KOPT-K1 (cell line): ENCODE measurements at regions not wholly inside any gene's neighbourhood (a gene's known extent, or its start where the extent isn't known, plus 50 kb on each side); places are given as distances from the start of the nearest gene placed in this dataset.

Experiments used
- H3K27ac ChIP-seq: fragments of 200-600 bp; sonication (generic); 2 replicates; pipeline ENCODE4 v1.5.1; 2016; ENCODE audit warnings: antibody characterized with exemption, mild to moderate bottlenecking, low read depth, low read length; ENCODE audit not compliant: poor library complexity, severe bottlenecking
- H3K36me3 ChIP-seq: fragments of 200-600 bp; sonication (generic); 2 replicates; pipeline ENCODE4 v1.5.1; 2017; ENCODE audit warnings: antibody characterized with exemption, mild to moderate bottlenecking, low read length, moderate library complexity; ENCODE audit not compliant: insufficient read depth
- H3K9me3 ChIP-seq: fragments of 200-600 bp; sonication (generic); 2 replicates; pipeline ENCODE4 v1.5.1; 2017; ENCODE audit warnings: antibody characterized with exemption, low read length, mild to moderate bottlenecking; ENCODE audit not compliant: insufficient read depth, poor library complexity, severe bottlenecking

DNA sequence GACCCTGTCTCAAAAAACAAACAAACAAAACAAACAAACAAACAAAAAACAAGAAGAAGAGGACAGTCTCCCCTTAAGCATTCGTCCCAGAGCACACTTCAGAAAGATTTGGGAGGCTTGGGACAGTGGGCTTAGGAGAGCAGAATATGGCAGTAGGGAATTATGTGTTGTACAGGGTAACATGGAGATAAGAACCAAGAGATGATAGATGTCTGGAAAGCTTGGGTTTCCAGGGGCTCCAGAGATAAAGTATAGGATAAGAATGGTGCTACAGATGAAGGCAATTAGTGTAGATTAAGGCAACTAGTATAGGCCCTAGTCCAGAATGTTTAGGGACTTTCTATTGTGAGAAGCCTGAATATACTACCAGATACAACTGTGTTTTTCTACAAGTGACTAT is 934.9 kb upstream of the AUTS2 start:
- Histone ChIP-seq H3K9me3 (no peaks in the 10 kb centered on the region), H3K27ac (no peak overlapping the region)

DNA sequence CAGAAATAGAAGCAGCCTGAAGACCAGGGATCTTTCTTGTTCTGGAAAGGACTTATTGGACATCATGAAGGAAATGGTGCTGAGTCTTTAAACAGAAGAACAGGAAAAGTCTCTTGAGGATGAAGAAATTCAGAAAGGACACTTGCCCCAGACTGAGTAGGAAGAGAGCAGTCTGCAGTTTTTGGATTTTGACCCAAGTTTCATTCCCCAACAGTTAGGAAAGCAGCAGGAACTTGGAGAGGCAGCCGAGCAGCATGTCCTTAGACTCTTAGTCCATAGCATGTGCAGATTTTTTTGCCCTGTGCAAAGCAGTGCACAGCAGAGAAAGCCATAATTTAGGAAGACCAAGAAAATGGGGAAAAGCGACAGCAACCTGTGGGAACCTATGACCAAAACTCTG is 927.2 kb upstream of the AUTS2 start:
- Histone ChIP-seq H3K27ac (no peak overlapping the region), H3K9me3 (peaks cover 6% of the 10 kb centered on the region), H3K36me3 (no peaks in the 10 kb centered on the region)

More for the DNA sequence above, 934.9 kb upstream of the AUTS2 start:
- H3K36me3 ChIP-seq, result no peaks in the 10 kb centered on the region

GRCh38 chr7:68671671-68672070 is 926.6 kb upstream of the AUTS2 start:
- no peak overlapping the region for H3K27ac ChIP-seq
- H3K36me3 ChIP-seq, result no peaks in the 10 kb centered on the region
- H3K9me3 ChIP-seq, result peaks cover 6% of the 10 kb centered on the region

DNA sequence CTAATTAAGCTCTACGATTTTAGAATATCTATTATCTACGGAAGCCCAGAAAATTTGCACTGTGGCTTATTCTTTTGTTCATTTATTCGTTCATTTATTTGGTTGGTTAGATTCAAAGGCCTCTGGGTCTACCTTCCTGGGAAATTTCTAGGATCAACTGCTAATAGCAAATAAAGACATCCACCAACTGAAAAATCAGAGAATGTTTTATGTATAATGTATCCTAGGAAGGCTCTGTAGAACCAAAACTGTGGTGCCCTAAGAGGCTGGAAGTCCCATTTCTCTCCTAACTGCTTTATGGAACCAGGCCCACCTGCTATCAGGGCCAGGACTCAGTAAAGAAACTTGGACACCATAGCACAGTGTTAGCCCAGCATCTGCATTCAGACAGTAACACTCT is 923.4 kb upstream of the AUTS2 start:
- Histone ChIP-seq H3K36me3 (no peaks in the 10 kb centered on the region), H3K9me3 (peaks cover 6% of the 10 kb centered on the region), H3K27ac (no peak overlapping the region)

DNA sequence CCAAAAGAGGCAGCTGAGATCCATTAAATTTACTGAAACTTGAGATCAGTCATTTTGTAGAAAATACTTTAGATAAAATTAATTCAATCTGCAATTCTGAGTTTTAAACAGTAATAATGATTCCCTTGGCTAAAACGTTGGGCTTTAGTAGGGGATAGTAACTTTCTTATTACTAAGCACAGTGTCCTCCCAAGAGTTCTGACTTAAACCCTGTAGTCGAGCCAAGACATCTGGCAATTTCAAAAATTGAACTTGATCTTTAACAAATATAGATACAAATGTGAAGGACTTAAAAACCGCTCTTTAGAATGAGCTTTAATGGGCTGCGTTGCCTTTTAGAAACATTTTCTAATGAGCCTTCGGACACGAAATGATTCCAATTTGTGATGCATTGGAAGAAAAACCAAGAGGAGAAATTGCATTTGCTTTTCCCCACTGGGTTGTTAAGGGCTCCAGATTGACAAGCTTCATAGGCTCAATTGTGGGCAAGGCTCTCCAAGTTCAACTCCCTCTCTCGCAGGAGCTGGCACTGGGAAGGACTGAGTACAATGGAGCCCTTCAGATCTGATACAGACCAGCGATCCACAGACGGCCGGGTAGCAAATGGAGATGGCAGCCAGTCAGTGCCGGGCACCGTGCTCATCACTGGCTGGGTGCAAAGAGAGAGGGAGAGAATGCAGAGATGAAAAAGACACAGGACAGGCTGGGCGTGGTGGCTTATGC is 921.3 kb upstream of the AUTS2 start:
- no peak overlapping the region for H3K27ac ChIP-seq
- peaks cover 6% of the 10 kb centered on the region for H3K9me3 ChIP-seq
- H3K36me3 ChIP-seq, result no peaks in the 10 kb centered on the region

- Histone ChIP-seq H3K36me3 (no peaks in the 10 kb centered on the region), H3K9me3 (peaks cover 2% of the 10 kb centered on the region), H3K27ac (no peak overlapping the region)
These were observed 920.1 kb upstream of the AUTS2 start for GRCh38 chr7:68678196-68678595.

GRCh38 chr7:68679459-68680234 is 918.6 kb upstream of the AUTS2 start:
- Histone ChIP-seq H3K27ac (no peak overlapping the region), H3K36me3 (no peaks in the 10 kb centered on the region), H3K9me3 (no peaks in the 10 kb centered on the region)

DNA sequence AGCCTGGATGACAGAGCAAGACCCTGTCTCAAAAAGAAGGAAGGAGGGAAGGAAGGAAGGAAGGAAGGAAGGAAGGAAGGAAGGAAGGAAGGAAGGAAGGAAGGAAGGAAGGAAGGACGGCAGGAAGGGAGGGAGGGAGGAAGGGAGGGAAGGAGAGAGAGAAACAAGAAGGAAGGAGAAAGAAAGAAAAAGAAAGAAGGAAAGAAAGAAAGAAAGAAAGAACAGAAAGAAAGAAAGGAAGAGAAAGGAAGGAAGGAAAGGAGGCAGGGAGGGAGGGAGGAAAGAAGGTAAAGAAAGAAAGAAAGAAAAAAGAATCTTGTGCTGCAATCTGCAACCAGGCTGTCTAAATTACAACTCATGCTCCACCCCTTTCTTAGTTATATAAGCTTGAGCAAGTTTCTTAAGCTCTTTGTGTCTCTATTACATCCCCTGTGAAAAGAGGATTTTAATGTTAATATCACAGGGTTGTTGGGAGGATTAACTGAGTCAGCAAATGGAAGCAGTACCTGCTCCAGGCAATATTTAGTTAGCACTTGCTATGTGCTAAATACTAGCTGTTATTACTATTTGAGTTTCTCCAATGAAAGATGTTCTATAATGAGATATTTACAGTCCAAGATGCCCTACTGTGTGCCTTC is 917.9 kb upstream of the AUTS2 start:
- H3K27ac ChIP-seq, result no peak overlapping the region
- no peaks in the 10 kb centered on the region for H3K9me3 ChIP-seq
- no peaks in the 10 kb centered on the region for H3K36me3 ChIP-seq

DNA sequence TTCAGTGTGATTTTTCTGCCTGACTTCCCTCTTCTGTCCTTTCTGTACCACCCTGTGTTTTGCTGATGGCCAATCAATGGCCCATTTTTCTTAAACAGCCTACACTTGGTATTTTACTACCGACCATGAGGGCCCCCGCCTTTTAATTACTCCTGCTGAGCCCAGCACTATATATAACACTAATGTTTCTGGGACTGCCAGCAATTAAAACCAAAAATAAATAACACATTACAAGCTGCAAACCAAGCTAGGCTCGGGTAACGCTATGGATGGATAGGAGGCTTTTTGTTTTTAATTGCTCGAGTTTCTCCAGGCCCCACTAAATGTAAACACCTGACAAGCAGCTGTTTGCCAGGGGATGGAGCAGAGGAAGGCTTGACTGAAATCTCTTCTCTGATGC is 915.4 kb upstream of the AUTS2 start:
- no peaks in the 10 kb centered on the region for H3K9me3 ChIP-seq
- no peaks in the 10 kb centered on the region for H3K36me3 ChIP-seq
- no peak overlapping the region for H3K27ac ChIP-seq

GRCh38 chr7:68684246-68684839 is 913.9 kb upstream of the AUTS2 start:
- no peaks in the 10 kb centered on the region for H3K36me3 ChIP-seq
- H3K27ac ChIP-seq, result no peak overlapping the region
- no peaks in the 10 kb centered on the region for H3K9me3 ChIP-seq

DNA sequence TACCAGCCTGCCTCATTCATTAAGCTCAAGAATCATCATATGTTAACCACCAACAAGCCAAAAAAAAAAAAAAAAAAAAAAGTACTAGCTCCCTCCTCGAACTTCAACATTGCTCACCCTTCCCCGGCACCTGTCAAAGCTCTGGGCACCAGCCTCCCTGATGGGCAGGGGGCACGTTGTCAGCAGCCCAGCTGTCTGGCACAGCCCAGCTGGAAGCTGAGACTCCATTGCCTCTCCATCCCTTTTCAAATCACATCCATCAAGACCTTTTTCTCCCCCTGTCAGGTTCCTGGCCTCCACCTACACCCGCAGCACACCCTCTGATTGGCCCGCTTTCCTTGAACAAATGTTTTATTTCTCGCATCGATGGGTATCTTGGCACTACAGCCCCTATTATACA is 913.3 kb upstream of the AUTS2 start:
- no peaks in the 10 kb centered on the region for H3K36me3 ChIP-seq
- H3K27ac ChIP-seq, result no peak overlapping the region
- no peaks in the 10 kb centered on the region for H3K9me3 ChIP-seq

- no peaks in the 10 kb centered on the region for H3K36me3 ChIP-seq
- no peaks in the 10 kb centered on the region for H3K9me3 ChIP-seq
- no peak overlapping the region for H3K27ac ChIP-seq
These were observed 909.7 kb upstream of the AUTS2 start for GRCh38 chr7:68688416-68689086.

DNA sequence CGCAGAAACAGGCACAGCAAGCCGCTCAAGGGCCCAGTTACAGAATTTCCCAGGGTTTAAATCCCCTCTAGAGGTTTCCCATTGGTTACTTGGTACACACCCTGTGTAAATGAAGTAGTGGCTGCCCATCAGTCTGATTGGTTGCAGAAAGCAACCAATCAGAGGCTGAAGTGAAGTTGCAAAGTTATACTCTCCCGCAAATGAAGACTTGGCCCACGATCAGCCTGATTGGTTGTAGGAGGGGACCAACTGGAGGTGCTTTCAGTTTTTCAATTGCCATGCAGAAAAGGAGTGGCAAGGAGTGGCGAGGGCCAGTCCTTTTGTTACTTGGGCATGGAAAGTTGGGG is 909.2 kb upstream of the AUTS2 start:
- H3K9me3 ChIP-seq, result no peaks in the 10 kb centered on the region
- H3K36me3 ChIP-seq, result no peaks in the 10 kb centered on the region
- H3K27ac ChIP-seq, result no peak overlapping the region

- peaks cover 3% of the 10 kb centered on the region for H3K9me3 ChIP-seq
- no peak overlapping the region for H3K27ac ChIP-seq
- H3K36me3 ChIP-seq, result no peaks in the 10 kb centered on the region
These were observed 906.7 kb upstream of the AUTS2 start for GRCh38 chr7:68691261-68692216.
